Smooth muscle cell (in vitro differentiated cells): ENCODE measurements at regions not wholly inside any gene's neighbourhood (a gene's known extent, or its start where the extent isn't known, plus 50 kb on each side); places are given as distances from the start of the nearest gene placed in this dataset.

Source experiments
- DNase-seq: peaks from one replicate; lab custom pipeline; 2025; ENCODE audit not compliant: unreplicated experiment; lab: John Stamatoyannopoulos, UW
- H2AFZ ChIP-seq: fragments of 200-600 bp; sonication (generic); 2 replicates; pipeline ENCODE4 v1.6.0; 2016; ENCODE audit warnings: antibody characterized with exemption, low read depth, mild to moderate bottlenecking
- H3F3A ChIP-seq: fragments of 200-600 bp; sonication (generic); 2 replicates; pipeline ENCODE4 v1.6.0; 2017; ENCODE audit warnings: antibody characterized with exemption, low read depth
- H3K27ac ChIP-seq: fragments of 200-600 bp; sonication (generic); 2 replicates; pipeline ENCODE4 v1.5.1; 2016; ENCODE audit warnings: low read depth, mild to moderate bottlenecking
- H3K27me3 ChIP-seq: fragments of 200-600 bp; sonication (generic); 2 replicates; pipeline ENCODE4 v1.6.1; 2016; ENCODE audit warnings: low read depth, mild to moderate bottlenecking
- H3K36me3 ChIP-seq: fragments of 200-600 bp; sonication (generic); 2 replicates; pipeline ENCODE4 v1.5.1; 2016; ENCODE audit warnings: low read depth
- H3K4me1 ChIP-seq: fragments of 200-600 bp; sonication (generic); 2 replicates; pipeline ENCODE4 v1.5.1; 2016; ENCODE audit warnings: low read depth
- H3K4me2 ChIP-seq: fragments of 200-600 bp; sonication (generic); 2 replicates; pipeline ENCODE4 v1.6.0; 2016; ENCODE audit warnings: mild to moderate bottlenecking
- H3K4me3 ChIP-seq: fragments of 200-600 bp; sonication (generic); 2 replicates; pipeline ENCODE4 v1.5.1; 2016; ENCODE audit warnings: mild to moderate bottlenecking
- H3K79me2 ChIP-seq: fragments of 200-600 bp; sonication (generic); 2 replicates; pipeline ENCODE4 v1.6.0; 2016; ENCODE audit warnings: low read depth, mild to moderate bottlenecking
- H3K9ac ChIP-seq: fragments of 200-600 bp; sonication (generic); 2 replicates; pipeline ENCODE4 v1.6.0; 2016; ENCODE audit warnings: low read depth
- H3K9me3 ChIP-seq: fragments of 200-600 bp; sonication (generic); replicated peaks from 2 replicates; pipeline ENCODE4 v1.5.1; 2016; ENCODE audit warnings: low read depth
- H4K20me1 ChIP-seq: fragments of 200-600 bp; sonication (generic); 2 replicates; pipeline ENCODE4 v1.6.0; 2016; ENCODE audit warnings: low read depth
- CTCF ChIP-seq: fragments of 200-600 bp; sonication (generic); IDR thresholded peaks from 2 replicates; pipeline ENCODE4 v1.5.1; 2017; ENCODE audit warnings: borderline replicate concordance, mild to moderate bottlenecking, antibody characterized with exemption; ENCODE audit not compliant: insufficient read depth, poor library complexity, severe bottlenecking
- WGBS: methylation state at CpG from one replicate; pipeline ENCODE4 v1.1.7; 2016; ENCODE audit warnings: low lambda C conversion rate; 5-methylcytosine and 5-hydroxymethylcytosine counted together

- H3K27ac ChIP-seq = no peak overlapping the region
- no peaks in the 10 kb centered on the region for H3F3A ChIP-seq
- no peaks in the 10 kb centered on the region for H4K20me1 ChIP-seq
- H3K9me3 ChIP-seq = no peaks in the 10 kb centered on the region
- H3K4me2 ChIP-seq = no peak overlapping the region
- no peaks in the 10 kb centered on the region for H3K36me3 ChIP-seq
- no peak overlapping the region for H3K9ac ChIP-seq
- no peaks in the 10 kb centered on the region for H3K27me3 ChIP-seq
- H3K79me2 ChIP-seq = no peaks in the 10 kb centered on the region
- DNase-seq = no peak
- H3K4me3 ChIP-seq = no peak overlapping the region
- TF ChIP-seq CTCF = no peak
- H2AFZ ChIP-seq = no peak overlapping the region
- peaks cover 39% of the 10 kb centered on the region for H3K4me1 ChIP-seq
Observed at GRCh38 chr4:182082910-182083309, 160.3 kb upstream of the TENM3 start.

- H4K20me1 ChIP-seq = no peaks in the 10 kb centered on the region
- H3K79me2 ChIP-seq = no peaks in the 10 kb centered on the region
- no peak for DNase-seq
- peak overlapping the region; percentile 85 for H3K27ac ChIP-seq
- H3K4me2 ChIP-seq = peak overlapping the region; percentile 72
- H3K27me3 ChIP-seq = no peaks in the 10 kb centered on the region
- no peak overlapping the region for H3K4me3 ChIP-seq
- H3F3A ChIP-seq = no peaks in the 10 kb centered on the region
- H3K9ac ChIP-seq = peak overlapping the region; percentile 41
- TF ChIP-seq CTCF = no peak
- no peaks in the 10 kb centered on the region for H3K9me3 ChIP-seq
- WGBS = 73% methylated on average over 8 of the region's 8 CpGs
- H3K36me3 ChIP-seq = no peaks in the 10 kb centered on the region
- peaks cover 39% of the 10 kb centered on the region for H3K4me1 ChIP-seq
- no peak overlapping the region for H2AFZ ChIP-seq
Observed at GRCh38 chr4:182083671-182084410, 159.4 kb upstream of the TENM3 start.

DNA sequence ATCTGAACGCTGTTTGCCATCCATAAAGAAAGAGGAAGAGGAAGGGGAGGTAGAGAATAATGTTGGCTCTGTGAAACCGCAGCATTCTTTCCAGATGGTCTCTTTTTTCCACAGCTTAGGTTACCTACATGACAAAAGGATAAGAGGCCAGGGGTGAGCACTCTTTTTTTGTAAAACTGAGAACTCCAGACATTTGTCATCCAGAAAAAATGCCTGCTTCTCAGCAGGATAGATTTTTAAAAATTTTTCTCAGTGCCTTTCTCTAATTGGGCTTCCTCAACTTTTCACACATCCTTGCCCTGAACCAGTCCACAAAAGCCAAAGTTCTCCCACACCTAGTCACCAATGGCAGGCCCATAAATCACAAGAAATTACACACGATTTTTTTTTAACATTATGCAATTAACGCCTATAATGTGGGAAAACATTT is 158.1 kb upstream of the TENM3 start:
- H3K36me3 ChIP-seq = no peaks in the 10 kb centered on the region
- no peaks in the 10 kb centered on the region for H4K20me1 ChIP-seq
- peak overlapping the region; percentile 72 for H3K4me2 ChIP-seq
- no peak for DNase-seq
- no peaks in the 10 kb centered on the region for H3F3A ChIP-seq
- H3K4me3 ChIP-seq = no peak overlapping the region
- peaks cover 39% of the 10 kb centered on the region for H3K4me1 ChIP-seq
- no peaks in the 10 kb centered on the region for H3K9me3 ChIP-seq
- H3K27me3 ChIP-seq = no peaks in the 10 kb centered on the region
- TF ChIP-seq CTCF = no peak
- H3K27ac ChIP-seq = peak overlapping the region; percentile 85
- H3K9ac ChIP-seq = peak overlapping the region; percentile 41
- H3K79me2 ChIP-seq = no peaks in the 10 kb centered on the region
- H2AFZ ChIP-seq = peak overlapping the region; percentile 68
- WGBS = 22% methylated on average over 4 of the region's 4 CpGs

GRCh38 chr4:182089326-182089725 is 153.9 kb upstream of the TENM3 start:
- Histone ChIP-seq H2AFZ (no peak overlapping the region), H3K27me3 (no peaks in the 10 kb centered on the region), H3K36me3 (no peaks in the 10 kb centered on the region), H3K9me3 (no peaks in the 10 kb centered on the region), H3K4me2 (no peak overlapping the region), H3K9ac (no peak overlapping the region), H3K4me1 (peaks cover 32% of the 10 kb centered on the region), H3K4me3 (no peak overlapping the region), H3F3A (no peaks in the 10 kb centered on the region), H3K27ac (no peak overlapping the region), H4K20me1 (no peaks in the 10 kb centered on the region), H3K79me2 (no peaks in the 10 kb centered on the region)
- no peak for DNase-seq
- WGBS = 71% methylated on average over 2 of the region's 2 CpGs
- peak; percentile 46 for TF ChIP-seq CTCF
